ENCODE measurements at regions not wholly inside any gene's neighbourhood (a gene's known extent, or its start where the extent isn't known, plus 50 kb on each side); places are given as distances from the start of the nearest gene placed in this dataset.

GRCh38 chr18:73235491-73235890 lies 367.7 kb upstream of the NETO1 start (continued):
- no peak for TF ChIP-seq EZH2phosphoT487 (IDR thresholded peaks at IDR 0.05; ENCODE audit: borderline replicate concordance)
- no peak for TF ChIP-seq SIN3A (IDR thresholded peaks at IDR 0.05; ENCODE audit: low read depth)
- TF ChIP-seq TCF7L2 (IDR thresholded peaks at IDR 0.05; ENCODE audit: borderline replicate concordance, extremely low read depth, insufficient read depth, insufficient read length), result no peak
- TF ChIP-seq EZH2 (IDR thresholded peaks at IDR 0.05), result no peak
- no peak for TF ChIP-seq ZNF274 (IDR thresholded peaks at IDR 0.05; ENCODE audit: low read depth, low read length)
- TF ChIP-seq ATF3 (IDR thresholded peaks at IDR 0.05), result no peak
- no peak for TF ChIP-seq POLR2A (IDR thresholded peaks at IDR 0.05; ENCODE audit: borderline replicate concordance, extremely low read depth, insufficient read depth, insufficient read length)
- TF ChIP-seq JUND (IDR thresholded peaks at IDR 0.05), result no peak

- ATAC-seq, result no peak
- no peaks in the 10 kb centered on the region for H3K36me3 ChIP-seq (ENCODE audit: control insufficient read depth in 1 of 2, insufficient read depth in 2 of 2, low read length in 2 of 2)
- CTCF ChIA-PET, result no interaction called here
- H3K9me2 ChIP-seq (ENCODE audit: insufficient read depth), result no peaks in the 10 kb centered on the region
- H3K4me2 ChIP-seq (ENCODE audit: low read length), result no peak overlapping the region
- POLR2A ChIA-PET, result no interaction called here
- no peak overlapping the region for H3K9ac ChIP-seq (ENCODE audit: low read length)
- BruUV-seq (replicated peaks), result no TSS peak
- intact Hi-C loops (cut with micrococcal nuclease), result no loop called here
- no peak overlapping the region for H3K27ac ChIP-seq (ENCODE audit: low read depth, low read length)
- H4K20me1 ChIP-seq (ENCODE audit: insufficient read depth), result no peaks in the 10 kb centered on the region
- no peaks in the 10 kb centered on the region for H3K4me1 ChIP-seq (ENCODE audit: control insufficient read depth in 1 of 2, insufficient read depth in 2 of 2, low read length in 2 of 2)
- RAD21 ChIA-PET (ENCODE audit: low non-redundant PET in 1 of 2, low total read pairs in 2 of 2, uncharacterized antibody in 2 of 2, unreplicated experiment in 2 of 2), result no interaction called here
- H2AFZ ChIP-seq (ENCODE audit: low read depth, low read length, poor library complexity, severe bottlenecking), result no peak overlapping the region
- TF ChIP-seq EZH2 (IDR thresholded peaks at IDR 0.05) (no peak), REST (IDR thresholded peaks at IDR 0.05; ENCODE audit: low read depth) (no peak), YY1 (IDR thresholded peaks at IDR 0.05; ENCODE audit: extremely low read depth, insufficient replicate concordance, low read depth, low read length) (no peak), EGR1 (IDR thresholded peaks at IDR 0.05; ENCODE audit: low read depth) (no peak)
- DNase-seq (ENCODE audit: low read depth, low spot score), result no peak
- peaks cover 10 to 14% of the 10 kb centered on the region in 2 experiments; a peak in 2 of 4 replicates for H3K9me3 ChIP-seq (ENCODE audit: control insufficient read depth in 1 of 2, insufficient read depth in 1 of 2, low read depth in 1 of 2, low read length in 2 of 2)
- no peaks in the 10 kb centered on the region for H3K27me3 ChIP-seq (ENCODE audit: insufficient read depth, low read length)
- H3K79me2 ChIP-seq (ENCODE audit: insufficient read depth, low read length), result no peaks in the 10 kb centered on the region
- no peak overlapping the region for H3K4me3 ChIP-seq (replicated peaks in 1 of 2; ENCODE audit: low read depth in 1 of 2, low read length in 2 of 2)
Measured at GRCh38 chr18:73232933-73233332, 365.1 kb upstream of the NETO1 start.
